MCF 10A (cell line): ENCODE measurements at regions not wholly inside any gene's neighbourhood (a gene's known extent, or its start where the extent isn't known, plus 50 kb on each side); places are given as distances from the start of the nearest gene placed in this dataset.
"Not testable (repeated sequence)": the region's sequence is repeated elsewhere in the genome, so short reads cannot be mapped to it uniquely, and the experiment has no call there.

ENCODE experiments used
- BruUV-seq: library from RNA; stranded (reverse); fragments of 400-500 nt; replicated peaks from 2 replicates; lab custom pipeline; 2021; lab: Mats Ljungman, UMichigan
- CTCF ChIA-PET: fragments of 300-600 bp; sonication (Branson Sonifier 250); formaldehyde crosslinking; extraction: SDS; loops from one replicate; lab custom pipeline; 2021; ENCODE audit warnings: antibody characterized with exemption, inconsistent platforms; lab: Yijun Ruan, JAX
- POLR2A ChIA-PET: fragments of 300-600, 350-650 bp; sonication (Branson Sonifier 250); formaldehyde crosslinking; extraction: SDS; loops from one replicate; lab custom pipeline; 2020; ENCODE audit warnings: antibody characterized with exemption, inconsistent platforms; lab: Yijun Ruan, JAX
- DNase-seq: peaks from one replicate; pipeline ENCODE4 v3.0.0-alpha.2; 2018; ENCODE audit not compliant: unreplicated experiment
- H3K27ac Mint-ChIP-seq: one replicate; pipeline ENCODE4 v1.8.0; 2022; ENCODE audit warnings: mild to moderate bottlenecking, low read depth, mixed read lengths; ENCODE audit not compliant: unreplicated experiment
- H3K27me3 Mint-ChIP-seq: one replicate; pipeline ENCODE4 v1.8.0; 2022; ENCODE audit warnings: mixed read lengths; ENCODE audit not compliant: insufficient read depth, unreplicated experiment
- H3K36me3 Mint-ChIP-seq: one replicate; pipeline ENCODE4 v1.8.0; 2022; ENCODE audit warnings: mild to moderate bottlenecking, moderate library complexity, mixed read lengths; ENCODE audit not compliant: insufficient read depth, unreplicated experiment
- H3K4me1 Mint-ChIP-seq: one replicate; pipeline ENCODE4 v1.8.0; 2022; ENCODE audit warnings: mixed read lengths; ENCODE audit not compliant: insufficient read depth, unreplicated experiment
- H3K4me3 Mint-ChIP-seq: one replicate; pipeline ENCODE4 v1.8.0; 2022; ENCODE audit warnings: mild to moderate bottlenecking, moderate library complexity, mixed read lengths; ENCODE audit not compliant: unreplicated experiment
- H3K9me3 Mint-ChIP-seq: one replicate; pipeline ENCODE4 v1.8.0; 2022; ENCODE audit warnings: mixed read lengths; ENCODE audit not compliant: unreplicated experiment
- intact Hi-C: fragments of 100-400 bp; cut with micrococcal nuclease; formaldehyde crosslinking; loops from 2 replicates; pipeline ENCODE4 v1.14.1; 2022
- TF ChIP-seq, protein P1 (sequence below): fragments of 200-600 bp; IDR thresholded peaks from one replicate; pipeline ENCODE4 v1.8.0; 2022; ENCODE audit warnings: antibody characterized with exemption, mild to moderate bottlenecking; ENCODE audit not compliant: unreplicated experiment

DNA sequence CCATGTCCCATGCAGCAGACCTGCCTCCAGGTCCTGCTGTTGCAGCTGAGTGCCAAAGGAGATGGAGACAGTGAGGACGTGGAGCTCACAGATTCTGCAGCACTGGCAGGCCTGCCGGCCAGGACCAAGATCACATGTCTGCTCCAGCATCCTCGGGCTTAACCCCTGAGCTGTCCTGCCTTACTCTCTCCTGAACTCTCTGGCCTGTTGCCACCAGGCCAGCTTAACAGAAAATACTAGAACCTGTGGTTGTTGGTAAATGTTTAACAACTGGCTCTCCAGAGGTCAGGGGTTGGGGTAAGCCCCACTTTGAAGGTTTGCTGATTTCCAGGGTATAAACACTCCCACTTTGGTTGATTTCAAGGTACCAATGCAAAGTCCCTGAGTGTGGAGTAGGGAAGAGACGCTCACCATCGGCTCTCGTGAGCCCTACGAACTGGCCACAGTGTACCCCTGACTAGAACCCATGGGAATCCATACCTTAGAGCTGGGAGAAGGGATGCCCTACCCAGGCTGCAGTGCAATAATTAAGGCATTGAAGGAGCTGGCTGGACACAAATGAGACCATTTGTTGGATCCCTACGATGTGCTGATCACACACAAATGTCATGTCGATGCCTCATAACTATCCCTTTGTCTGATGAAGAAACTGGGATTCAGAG, 147.9 kb downstream of the OR4M2 start:
- Mint-ChIP-seq H3K36me3 (peaks cover 6% of the 10 kb centered on the region), H3K4me1 (peaks cover 30% of the 10 kb centered on the region), H3K27me3 (no peaks in the 10 kb centered on the region), H3K4me3 (no peak overlapping the region), H3K9me3 (no peaks in the 10 kb centered on the region), H3K27ac (peak overlapping the region; percentile 76)
- TF ChIP-seq, protein P1, sequence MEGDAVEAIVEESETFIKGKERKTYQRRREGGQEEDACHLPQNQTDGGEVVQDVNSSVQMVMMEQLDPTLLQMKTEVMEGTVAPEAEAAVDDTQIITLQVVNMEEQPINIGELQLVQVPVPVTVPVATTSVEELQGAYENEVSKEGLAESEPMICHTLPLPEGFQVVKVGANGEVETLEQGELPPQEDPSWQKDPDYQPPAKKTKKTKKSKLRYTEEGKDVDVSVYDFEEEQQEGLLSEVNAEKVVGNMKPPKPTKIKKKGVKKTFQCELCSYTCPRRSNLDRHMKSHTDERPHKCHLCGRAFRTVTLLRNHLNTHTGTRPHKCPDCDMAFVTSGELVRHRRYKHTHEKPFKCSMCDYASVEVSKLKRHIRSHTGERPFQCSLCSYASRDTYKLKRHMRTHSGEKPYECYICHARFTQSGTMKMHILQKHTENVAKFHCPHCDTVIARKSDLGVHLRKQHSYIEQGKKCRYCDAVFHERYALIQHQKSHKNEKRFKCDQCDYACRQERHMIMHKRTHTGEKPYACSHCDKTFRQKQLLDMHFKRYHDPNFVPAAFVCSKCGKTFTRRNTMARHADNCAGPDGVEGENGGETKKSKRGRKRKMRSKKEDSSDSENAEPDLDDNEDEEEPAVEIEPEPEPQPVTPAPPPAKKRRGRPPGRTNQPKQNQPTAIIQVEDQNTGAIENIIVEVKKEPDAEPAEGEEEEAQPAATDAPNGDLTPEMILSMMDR = no peak
- CTCF ChIA-PET = interaction anchor here (0.6 to 8.6 kb wide), 4 partner anchors 8 to 1873 kb away, joined by 3 to 251 read pairs (median 43); no protein-coding TSS in a partner anchor
- POLR2A ChIA-PET = interaction anchor here (1.1 kb wide), 1 partner anchor 11 kb away, joined by 3 read pairs; no protein-coding TSS in a partner anchor
- BruUV-seq = no TSS peak
- intact Hi-C loops = no loop called here
- no peak for DNase-seq

DNA sequence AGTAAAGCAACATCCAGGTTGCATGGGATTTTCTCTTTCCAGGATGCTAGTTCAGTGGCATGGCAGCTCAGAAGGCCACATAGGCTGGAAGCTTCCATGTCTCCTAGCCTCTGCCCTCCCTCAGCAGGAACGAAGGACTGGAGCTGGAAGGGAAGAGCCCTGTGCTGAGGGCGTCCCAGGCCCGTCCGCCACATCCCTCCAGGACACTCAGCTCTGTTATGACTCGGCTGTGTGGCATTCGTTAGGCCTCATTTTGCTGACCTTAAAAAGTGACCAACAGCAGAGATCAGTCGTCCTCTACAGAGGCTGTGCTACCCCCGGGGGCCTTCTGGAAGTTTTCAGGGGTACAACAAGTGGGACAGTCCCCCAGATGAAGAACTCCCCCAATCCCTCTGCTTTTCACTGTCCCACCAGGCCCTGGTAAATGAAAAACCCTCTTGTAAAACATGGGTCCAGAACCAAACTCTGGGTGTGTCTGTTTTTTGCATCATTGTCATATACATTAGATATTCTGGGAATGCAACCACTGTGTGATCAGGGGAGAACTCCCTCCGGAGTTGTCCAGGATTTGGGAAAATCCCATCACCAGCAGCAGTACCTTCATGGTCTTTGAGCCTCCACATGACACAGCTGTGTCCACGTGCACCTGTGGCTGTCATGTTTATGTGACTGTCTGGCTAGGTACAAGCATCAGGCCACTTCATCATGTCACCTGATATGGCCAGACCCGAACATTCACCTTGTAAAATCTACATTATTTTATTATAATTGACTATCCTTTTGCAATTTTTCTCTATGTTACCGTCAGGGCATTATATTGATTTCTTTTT, 149.9 kb downstream of the OR4M2 start:
- ChIA-PET POLR2A (no interaction called here), CTCF (no interaction called here)
- Mint-ChIP-seq H3K27ac (no peak overlapping the region), H3K27me3 (no peaks in the 10 kb centered on the region), H3K4me1 (peaks cover 21% of the 10 kb centered on the region), H3K9me3 (no peaks in the 10 kb centered on the region), H3K36me3 (peaks cover 6% of the 10 kb centered on the region), H3K4me3 (no peak overlapping the region)
- BruUV-seq = no TSS peak
- peak; percentile 29 for DNase-seq
- TF ChIP-seq, protein P1 = no peak
- intact Hi-C loops = no loop called here

DNA sequence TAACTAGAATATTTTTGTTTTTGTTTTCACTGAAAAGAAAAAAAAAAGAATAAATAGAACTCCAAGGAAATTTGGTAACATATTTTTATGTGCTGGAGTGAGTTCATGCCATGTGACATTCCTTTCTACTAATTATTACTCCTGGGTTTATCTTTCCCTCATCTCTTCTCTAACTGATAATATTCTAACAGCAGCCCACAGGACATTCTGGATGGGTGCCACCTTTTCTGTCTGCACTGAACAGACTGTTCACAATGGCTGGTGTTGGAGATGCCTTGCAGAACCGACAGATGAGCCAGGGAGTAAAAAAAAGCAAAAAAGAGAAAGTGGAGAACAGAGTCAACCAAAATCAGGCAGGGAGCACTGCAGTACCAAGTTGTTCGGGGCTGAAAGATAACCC, 151.3 kb downstream of the OR4M2 start:
- CTCF ChIA-PET = no interaction called here
- Mint-ChIP-seq H3K27ac (no peak overlapping the region), H3K27me3 (no peaks in the 10 kb centered on the region), H3K36me3 (peaks cover under 1% of the 10 kb centered on the region), H3K4me1 (peaks cover 21% of the 10 kb centered on the region), H3K9me3 (no peaks in the 10 kb centered on the region), H3K4me3 (peak overlapping the region; percentile 2)
- TF ChIP-seq, protein P1 = no peak
- intact Hi-C loops = no loop called here
- POLR2A ChIA-PET = no interaction called here
- no TSS peak for BruUV-seq
- no peak for DNase-seq

DNA sequence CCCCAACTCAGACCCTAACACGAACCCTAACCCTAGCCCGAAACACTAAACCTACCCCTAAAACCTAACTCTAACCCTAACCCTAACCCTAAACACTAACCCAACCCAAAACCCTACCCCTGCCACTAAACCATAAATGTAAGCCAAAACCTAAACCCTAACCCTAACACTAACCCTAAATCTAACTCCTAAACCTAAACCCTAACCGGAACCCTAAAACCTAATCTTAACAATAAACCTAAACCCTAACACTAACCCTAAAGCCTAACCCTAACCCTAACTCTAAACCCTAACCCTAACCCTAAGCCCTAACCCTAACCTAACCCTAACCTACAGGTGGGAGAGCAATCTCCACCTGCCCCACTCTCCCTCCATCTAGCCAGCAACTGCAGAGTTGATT, 152.3 kb downstream of the OR4M2 start:
- H3K27ac Mint-ChIP-seq = peak overlapping the region; percentile 1
- no peak for DNase-seq
- TF ChIP-seq, protein P1 = no peak
- H3K4me3 Mint-ChIP-seq = no peak overlapping the region
- H3K36me3 Mint-ChIP-seq = no peaks in the 10 kb centered on the region
- no peaks in the 10 kb centered on the region for H3K27me3 Mint-ChIP-seq
- ChIA-PET CTCF (interaction anchor here (0.6 to 7.4 kb wide), 2 partner anchors 8 to 950 kb away, joined by 3 to 83 read pairs; no protein-coding TSS in a partner anchor), POLR2A (interaction anchor here (0.9 kb wide), 1 partner anchor 8 kb away, joined by 3 read pairs; no protein-coding TSS in a partner anchor)
- H3K9me3 Mint-ChIP-seq = no peaks in the 10 kb centered on the region
- intact Hi-C loops = no loop called here
- BruUV-seq = no TSS peak
- peaks cover 23% of the 10 kb centered on the region for H3K4me1 Mint-ChIP-seq

DNA sequence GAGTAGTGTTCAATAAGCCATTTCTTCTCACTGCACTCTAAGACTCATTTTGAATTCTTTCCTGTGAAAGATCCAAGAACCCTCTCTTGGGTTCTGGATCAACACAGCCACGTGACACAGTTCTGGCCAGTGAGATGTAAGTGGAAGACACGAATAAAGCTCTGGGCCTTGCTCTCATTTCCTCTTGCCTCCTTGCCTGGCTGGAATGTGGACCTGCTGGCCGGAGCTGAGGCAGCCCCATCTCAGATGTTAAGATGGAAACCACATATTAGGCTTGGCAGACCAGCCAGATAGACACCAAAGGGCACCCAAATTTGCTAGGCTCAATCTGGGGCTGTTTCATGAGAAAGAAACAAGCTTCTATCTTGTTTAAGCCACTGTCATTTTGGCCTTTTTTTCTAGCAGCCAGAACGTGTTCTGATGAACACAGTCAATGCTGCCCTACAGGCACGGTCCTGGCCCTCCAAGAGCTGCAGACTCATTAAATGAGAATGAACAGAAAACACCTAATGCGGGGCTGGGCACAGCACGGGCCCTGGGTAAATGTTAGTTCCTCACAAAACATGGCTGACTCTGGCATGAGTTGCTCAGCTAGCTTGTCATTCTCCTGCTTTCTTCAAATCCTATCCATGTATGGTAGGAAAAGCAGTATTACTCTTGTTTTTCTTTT, 155.1 kb downstream of the OR4M2 start:
- H3K27me3 Mint-ChIP-seq, H3K4me3 Mint-ChIP-seq, H3K27ac Mint-ChIP-seq, BruUV-seq, H3K36me3 Mint-ChIP-seq, intact Hi-C loops, DNase-seq, H3K9me3 Mint-ChIP-seq: not testable (repeated sequence)
- POLR2A ChIA-PET = interaction anchor here (0.6 kb wide), 1 partner anchor 1868 kb away, joined by 3 read pairs; no protein-coding TSS in a partner anchor
- peaks cover 40% of the 10 kb centered on the region for H3K4me1 Mint-ChIP-seq
- CTCF ChIA-PET = interaction anchor here (0.6 to 7.4 kb wide), 3 partner anchors 10 to 50 kb away, joined by 3 to 83 read pairs (median 4); no protein-coding TSS in a partner anchor
